ENCODE measurements at regions not wholly inside any gene's neighbourhood (a gene's known extent, or its start where the extent isn't known, plus 50 kb on each side); places are given as distances from the start of the nearest gene placed in this dataset.

DNA sequence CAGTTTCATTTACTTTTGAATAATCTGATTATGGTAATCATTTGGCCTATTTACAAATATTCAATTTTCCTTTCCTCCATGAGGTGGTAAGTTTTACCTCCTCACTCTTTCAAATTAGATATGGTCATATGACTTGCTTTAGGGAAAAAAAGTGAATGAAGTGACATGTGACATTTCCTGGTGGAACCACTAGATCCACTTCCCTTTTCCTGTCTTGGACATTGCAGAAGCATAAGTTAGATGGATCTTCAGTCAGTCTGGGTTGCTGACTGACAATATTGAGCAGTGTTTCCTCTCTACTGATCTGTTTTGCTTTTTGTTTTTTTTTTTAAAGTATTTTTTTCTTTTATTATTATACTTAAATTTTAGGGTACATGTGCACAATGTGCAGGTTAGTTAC is 481.1 kb upstream of the PTBP2 start:
- intact Hi-C loops (cut with micrococcal nuclease) = no loop called here
- FAIRE-seq = no peak
- no peaks in the 10 kb centered on the region for H3K27me3 ChIP-seq (ENCODE audit: control insufficient read depth in 2 of 2, insufficient read depth in 2 of 2, low read length in 2 of 2)
- no peak overlapping the region for H3K27ac ChIP-seq (ENCODE audit: insufficient read depth, low read depth, low read length)
- no peaks in the 10 kb centered on the region for H3K36me3 ChIP-seq (ENCODE audit: control insufficient read depth in 2 of 2, extremely low read depth in 1 of 2, insufficient read depth in 2 of 2, low read length in 2 of 2)
- no peaks in the 10 kb centered on the region for H3K4me1 ChIP-seq (ENCODE audit: control insufficient read depth, extremely low read depth, insufficient read depth, low read length)
- dilution Hi-C loops (cut with MboI; ENCODE audit: extremely low pct_ligation_motif_present, low sequenced_read_pairs) = no loop called here
- no peaks in the 10 kb centered on the region for H3K79me2 ChIP-seq (ENCODE audit: control insufficient read depth, insufficient read depth, low read length)
- TF ChIP-seq JUN (IDR thresholded peaks at IDR 0.05; ENCODE audit: borderline replicate concordance, insufficient read depth, insufficient read length, low read depth) (no peak), POLR2A (IDR thresholded peaks at IDR 0.05; ENCODE audit: low read depth, low read length) (no peak), GATA2 (IDR thresholded peaks at IDR 0.05; ENCODE audit: insufficient read depth, insufficient read length, low read depth, low read length) (no peak), POLR2AphosphoS5 (IDR thresholded peaks at IDR 0.05; ENCODE audit: insufficient read depth, low read depth, low read length) (no peak), EZH2 (IDR thresholded peaks at IDR 0.05; ENCODE audit: borderline replicate concordance, low read depth, low read length, severe bottlenecking) (no peak), FOS (IDR thresholded peaks at IDR 0.05; ENCODE audit: borderline replicate concordance, insufficient read depth, low read length) (no peak), MYC (IDR thresholded peaks at IDR 0.05; ENCODE audit: low read depth, low read length) (no peak)
- TF ChIP-seq, protein P1, sequence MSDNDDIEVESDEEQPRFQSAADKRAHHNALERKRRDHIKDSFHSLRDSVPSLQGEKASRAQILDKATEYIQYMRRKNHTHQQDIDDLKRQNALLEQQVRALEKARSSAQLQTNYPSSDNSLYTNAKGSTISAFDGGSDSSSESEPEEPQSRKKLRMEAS (IDR thresholded peaks at IDR 0.05; ENCODE audit: insufficient read depth, insufficient read length) = no peak
- TF ChIP-seq, protein P2, sequence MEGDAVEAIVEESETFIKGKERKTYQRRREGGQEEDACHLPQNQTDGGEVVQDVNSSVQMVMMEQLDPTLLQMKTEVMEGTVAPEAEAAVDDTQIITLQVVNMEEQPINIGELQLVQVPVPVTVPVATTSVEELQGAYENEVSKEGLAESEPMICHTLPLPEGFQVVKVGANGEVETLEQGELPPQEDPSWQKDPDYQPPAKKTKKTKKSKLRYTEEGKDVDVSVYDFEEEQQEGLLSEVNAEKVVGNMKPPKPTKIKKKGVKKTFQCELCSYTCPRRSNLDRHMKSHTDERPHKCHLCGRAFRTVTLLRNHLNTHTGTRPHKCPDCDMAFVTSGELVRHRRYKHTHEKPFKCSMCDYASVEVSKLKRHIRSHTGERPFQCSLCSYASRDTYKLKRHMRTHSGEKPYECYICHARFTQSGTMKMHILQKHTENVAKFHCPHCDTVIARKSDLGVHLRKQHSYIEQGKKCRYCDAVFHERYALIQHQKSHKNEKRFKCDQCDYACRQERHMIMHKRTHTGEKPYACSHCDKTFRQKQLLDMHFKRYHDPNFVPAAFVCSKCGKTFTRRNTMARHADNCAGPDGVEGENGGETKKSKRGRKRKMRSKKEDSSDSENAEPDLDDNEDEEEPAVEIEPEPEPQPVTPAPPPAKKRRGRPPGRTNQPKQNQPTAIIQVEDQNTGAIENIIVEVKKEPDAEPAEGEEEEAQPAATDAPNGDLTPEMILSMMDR (IDR thresholded peaks at IDR 0.05; ENCODE audit: extremely low read depth in 1 of 2, insufficient read depth in 1 of 2, low read depth in 1 of 2, low read length in 2 of 2) = no peak
- no peak overlapping the region for H3K4me3 ChIP-seq (replicated peaks in 1 of 3; ENCODE audit: insufficient read depth in 1 of 3, low read depth in 1 of 3, low read length in 3 of 3)
- H3K4me2 ChIP-seq (ENCODE audit: insufficient read depth, low read length) = no peak overlapping the region
- H3K9ac ChIP-seq (replicated peaks; ENCODE audit: extremely low read depth, insufficient read depth, low read length) = no peak overlapping the region
- no peaks in the 10 kb centered on the region for H4K20me1 ChIP-seq (replicated peaks; ENCODE audit: control insufficient read depth, extremely low read depth, insufficient read depth, low read length)
- H3K9me3 ChIP-seq (replicated peaks; ENCODE audit: control insufficient read depth, insufficient read depth, low read length) = no peaks in the 10 kb centered on the region
- ChIA-PET POLR2A (no interaction called here), CTCF (no interaction called here)
- DNase-seq (ENCODE audit: low read depth, low spot score) = no peak
- H3K9me1 ChIP-seq (replicated peaks; ENCODE audit: control insufficient read depth, extremely low read depth, insufficient read depth, low read length) = no peaks in the 10 kb centered on the region
- no TSS peak for BruUV-seq (replicated peaks)
- no peak overlapping the region for H2AFZ ChIP-seq (ENCODE audit: low read depth, low read length)

Measured in endothelial cell of umbilical vein (primary cell).